ENCODE measurements at regions not wholly inside any gene's neighbourhood (a gene's known extent, or its start where the extent isn't known, plus 50 kb on each side); places are given as distances from the start of the nearest gene placed in this dataset.
A peak's percentile ranks its signal among the peaks of the same experiment; 100 is the strongest.

GRCh38 chr4:104826171-104826570, 320.5 kb upstream of the TET2 start:
- TF ChIP-seq USF1 (IDR thresholded peaks at IDR 0.05) (peak; percentile 74), CEBPB (IDR thresholded peaks at IDR 0.05) (no peak), NFIC (IDR thresholded peaks at IDR 0.05) (no peak), RAD21 (IDR thresholded peaks at IDR 0.05; ENCODE audit: low read depth) (no peak)

GRCh38 chr4:104829761-104830160, 316.9 kb upstream of the TET2 start:
- TF ChIP-seq REST (IDR thresholded peaks at IDR 0.05; ENCODE audit: low read depth) (no peak), CREB1 (IDR thresholded peaks at IDR 0.05; ENCODE audit: low read depth) (no peak), TEAD4 (IDR thresholded peaks at IDR 0.05) (no peak), USF1 (IDR thresholded peaks at IDR 0.05) (no peak), ZBTB7A (IDR thresholded peaks at IDR 0.05; ENCODE audit: low read depth) (no peak), NFIC (IDR thresholded peaks at IDR 0.05) (no peak), YY1 (IDR thresholded peaks at IDR 0.05; ENCODE audit: low read depth) (no peak), TCF12 (IDR thresholded peaks at IDR 0.05; ENCODE audit: low read depth) (no peak), EP300 (IDR thresholded peaks at IDR 0.05; ENCODE audit: borderline replicate concordance) (no peak), MAX (IDR thresholded peaks at IDR 0.05) (no peak)

- no peak for TF ChIP-seq EP300 (IDR thresholded peaks at IDR 0.05; ENCODE audit: borderline replicate concordance)
- TF ChIP-seq ZBTB7A (IDR thresholded peaks at IDR 0.05; ENCODE audit: low read depth) = no peak
- TF ChIP-seq TAF1 (IDR thresholded peaks at IDR 0.05; ENCODE audit: low read depth) = no peak
- no peak for TF ChIP-seq NFIC (IDR thresholded peaks at IDR 0.05)
- no peak for TF ChIP-seq MAX (IDR thresholded peaks at IDR 0.05)
- no peak for TF ChIP-seq FOXM1 (IDR thresholded peaks at IDR 0.05; ENCODE audit: borderline replicate concordance, low read depth)
- no peak for TF ChIP-seq CREB1 (IDR thresholded peaks at IDR 0.05; ENCODE audit: low read depth)
Measured at GRCh38 chr4:104848597-104849225, 298.0 kb upstream of the TET2 start.

GRCh38 chr4:104859601-104860237, 287.0 kb upstream of the TET2 start:
- TF ChIP-seq TEAD4 (IDR thresholded peaks at IDR 0.05) = no peak
- no peak for TF ChIP-seq TCF12 (IDR thresholded peaks at IDR 0.05; ENCODE audit: low read depth)
- TF ChIP-seq USF1 (IDR thresholded peaks at IDR 0.05) = no peak
- no peak for TF ChIP-seq EP300 (IDR thresholded peaks at IDR 0.05; ENCODE audit: borderline replicate concordance)
- TF ChIP-seq YY1 (IDR thresholded peaks at IDR 0.05; ENCODE audit: low read depth) = no peak
- no peak for TF ChIP-seq FOXM1 (IDR thresholded peaks at IDR 0.05; ENCODE audit: borderline replicate concordance, low read depth)
- no peak for TF ChIP-seq CREB1 (IDR thresholded peaks at IDR 0.05; ENCODE audit: low read depth)
- TF ChIP-seq MAX (IDR thresholded peaks at IDR 0.05) = no peak
- no peak for TF ChIP-seq TAF1 (IDR thresholded peaks at IDR 0.05; ENCODE audit: low read depth)
- no peak for TF ChIP-seq EGR1 (IDR thresholded peaks at IDR 0.05)
- no peak for TF ChIP-seq ZBTB7A (IDR thresholded peaks at IDR 0.05; ENCODE audit: low read depth)
- no peak for TF ChIP-seq NFIC (IDR thresholded peaks at IDR 0.05)

GRCh38 chr4:104860238-104861123, 286.2 kb upstream of the TET2 start:
- TF ChIP-seq USF1 (IDR thresholded peaks at IDR 0.05) = no peak
- peak; percentile 93 for TF ChIP-seq RAD21 (IDR thresholded peaks at IDR 0.05; ENCODE audit: low read depth)

- TF ChIP-seq CEBPB (IDR thresholded peaks at IDR 0.05) (no peak), MAX (IDR thresholded peaks at IDR 0.05) (no peak), ZBTB7A (IDR thresholded peaks at IDR 0.05; ENCODE audit: low read depth) (no peak), NFIC (IDR thresholded peaks at IDR 0.05) (no peak), CREB1 (IDR thresholded peaks at IDR 0.05; ENCODE audit: low read depth) (no peak), TEAD4 (IDR thresholded peaks at IDR 0.05) (no peak)
Measured at GRCh38 chr4:104866809-104867208, 279.9 kb upstream of the TET2 start.

Data from Ishikawa (cell line).